AG04450 (cell line): ENCODE measurements at regions not wholly inside any gene's neighbourhood (a gene's known extent, or its start where the extent isn't known, plus 50 kb on each side); places are given as distances from the start of the nearest gene placed in this dataset.

Experiments used
- CTCF ChIA-PET: fragments of 300-600, 350-600 bp; formaldehyde crosslinking; extraction: SDS; loops from one replicate; lab custom pipeline; 2022; ENCODE audit warnings: antibody characterized with exemption, inconsistent platforms; lab: Charles Lee
- POLR2A ChIA-PET: fragments of 350-600 bp; formaldehyde crosslinking; extraction: SDS; loops from one replicate; lab custom pipeline; 2021; ENCODE audit warnings: antibody characterized with exemption, inconsistent platforms; lab: Yijun Ruan, JAX
- DNase-seq: peaks from one replicate; pipeline ENCODE4 v3.0.0-alpha.2; 2011; ENCODE audit warnings: low read depth, low spot score
- H3K27ac ChIP-seq: one replicate; pipeline ENCODE4 v1.5.1; 2012; ENCODE audit warnings: low read depth, low read length, control low read depth
- H3K27me3 ChIP-seq: one replicate; pipeline ENCODE4 v1.6.0; 2012; ENCODE audit warnings: low read length; ENCODE audit not compliant: control insufficient read depth, insufficient read depth
- H3K4me3 ChIP-seq: 2 replicates; pipeline ENCODE4 v1.5.1; 2011; ENCODE audit warnings: mild to moderate bottlenecking, low read depth, low read length, control low read depth
- H3K9me3 ChIP-seq: 2 replicates; pipeline ENCODE4 v1.5.1; 2012; ENCODE audit warnings: low read length; ENCODE audit not compliant: control insufficient read depth, insufficient read depth
- TF ChIP-seq, protein P1 (sequence below): IDR thresholded peaks from 2 replicates; pipeline ENCODE4 v1.5.1; 2011; ENCODE audit warnings: low read depth, low read length, control low read depth, inconsistent platforms

DNA sequence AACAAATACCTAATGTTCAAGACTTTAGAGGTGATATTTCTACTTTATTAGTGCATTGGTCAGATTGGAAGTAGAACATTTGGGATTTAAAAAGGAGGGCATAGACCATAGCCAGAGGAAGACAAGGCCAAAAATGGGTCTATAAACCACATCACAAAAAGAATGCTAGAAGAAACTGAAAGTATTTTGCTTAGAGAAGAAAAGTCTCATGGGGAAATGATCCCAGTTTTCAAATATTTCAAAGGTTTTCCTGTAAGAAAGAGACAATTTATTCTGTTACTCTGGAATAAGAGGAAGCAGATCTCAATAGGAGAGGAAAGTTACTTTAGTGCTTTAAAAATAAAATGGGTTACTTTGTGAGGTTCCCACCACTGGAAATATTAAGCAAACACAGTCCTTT lies 341.4 kb downstream of the TNS1 start:
- Histone ChIP-seq H3K9me3 (no peaks in the 10 kb centered on the region), H3K4me3 (no peak overlapping the region), H3K27me3 (peaks cover 8% of the 10 kb centered on the region), H3K27ac (no peak overlapping the region)
- TF ChIP-seq, protein P1, sequence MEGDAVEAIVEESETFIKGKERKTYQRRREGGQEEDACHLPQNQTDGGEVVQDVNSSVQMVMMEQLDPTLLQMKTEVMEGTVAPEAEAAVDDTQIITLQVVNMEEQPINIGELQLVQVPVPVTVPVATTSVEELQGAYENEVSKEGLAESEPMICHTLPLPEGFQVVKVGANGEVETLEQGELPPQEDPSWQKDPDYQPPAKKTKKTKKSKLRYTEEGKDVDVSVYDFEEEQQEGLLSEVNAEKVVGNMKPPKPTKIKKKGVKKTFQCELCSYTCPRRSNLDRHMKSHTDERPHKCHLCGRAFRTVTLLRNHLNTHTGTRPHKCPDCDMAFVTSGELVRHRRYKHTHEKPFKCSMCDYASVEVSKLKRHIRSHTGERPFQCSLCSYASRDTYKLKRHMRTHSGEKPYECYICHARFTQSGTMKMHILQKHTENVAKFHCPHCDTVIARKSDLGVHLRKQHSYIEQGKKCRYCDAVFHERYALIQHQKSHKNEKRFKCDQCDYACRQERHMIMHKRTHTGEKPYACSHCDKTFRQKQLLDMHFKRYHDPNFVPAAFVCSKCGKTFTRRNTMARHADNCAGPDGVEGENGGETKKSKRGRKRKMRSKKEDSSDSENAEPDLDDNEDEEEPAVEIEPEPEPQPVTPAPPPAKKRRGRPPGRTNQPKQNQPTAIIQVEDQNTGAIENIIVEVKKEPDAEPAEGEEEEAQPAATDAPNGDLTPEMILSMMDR = no peak
- POLR2A ChIA-PET = no interaction called here
- DNase-seq = no peak
- CTCF ChIA-PET = no interaction called here

DNA sequence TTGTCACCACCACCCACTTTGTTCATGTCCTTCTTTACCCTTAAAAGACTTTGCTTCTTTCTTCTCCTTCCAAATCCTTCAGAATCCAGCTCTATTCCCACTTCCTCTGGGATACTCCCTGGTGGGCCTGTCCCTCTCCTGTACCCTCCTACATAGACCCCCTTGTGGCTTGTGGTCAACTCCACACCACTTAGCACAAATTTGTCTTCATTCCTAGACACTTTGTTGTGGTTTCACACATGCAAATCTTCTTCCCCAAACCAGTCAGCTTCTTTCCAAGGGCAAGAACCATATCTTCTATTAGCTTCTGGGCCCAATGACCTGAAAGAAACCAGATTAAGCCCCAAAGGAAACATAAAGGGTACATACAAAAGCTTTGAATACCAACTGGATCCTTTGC lies 342.4 kb downstream of the TNS1 start:
- CTCF ChIA-PET = interaction anchor here (1.2 kb wide), 1 partner anchor 10 kb away, joined by 7 read pairs; no protein-coding TSS in a partner anchor

DNA sequence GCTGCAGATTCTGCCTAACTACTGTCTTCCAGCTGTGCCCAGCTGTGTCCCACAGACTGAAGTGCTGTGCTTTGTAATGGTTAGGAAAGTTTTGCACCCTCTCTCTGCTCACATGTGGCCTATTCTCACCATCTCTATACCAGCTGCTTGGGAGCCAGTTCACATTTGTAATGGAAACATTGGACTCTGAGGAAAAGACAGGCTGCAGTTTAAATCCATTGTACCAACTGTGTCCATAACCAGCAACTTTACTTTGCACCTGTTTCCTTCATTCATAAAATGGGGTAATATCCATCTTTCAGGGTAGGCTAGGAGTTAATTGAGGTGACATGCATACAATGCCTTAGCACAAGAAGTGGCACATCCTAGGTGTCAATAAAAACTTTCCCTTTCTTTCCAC lies 344.0 kb downstream of the TNS1 start:
- Histone ChIP-seq H3K4me3 (no peak overlapping the region), H3K9me3 (no peaks in the 10 kb centered on the region), H3K27ac (no peak overlapping the region), H3K27me3 (peaks cover 8% of the 10 kb centered on the region)
- no peak for DNase-seq
- ChIA-PET POLR2A (no interaction called here), CTCF (interaction anchor here (1.4 kb wide), 1 partner anchor 8 kb away, joined by 3 read pairs; no protein-coding TSS in a partner anchor)
- TF ChIP-seq, protein P1 = no peak

More for the DNA sequence above, 342.4 kb downstream of the TNS1 start:
- no peak for DNase-seq
- Histone ChIP-seq H3K4me3 (no peak overlapping the region), H3K9me3 (no peaks in the 10 kb centered on the region), H3K27ac (no peak overlapping the region), H3K27me3 (peaks cover 8% of the 10 kb centered on the region)
- POLR2A ChIA-PET = interaction anchor here (0.5 kb wide), 1 partner anchor 299 kb away, joined by 7 read pairs; no protein-coding TSS in a partner anchor
- TF ChIP-seq, protein P1 = no peak

DNA sequence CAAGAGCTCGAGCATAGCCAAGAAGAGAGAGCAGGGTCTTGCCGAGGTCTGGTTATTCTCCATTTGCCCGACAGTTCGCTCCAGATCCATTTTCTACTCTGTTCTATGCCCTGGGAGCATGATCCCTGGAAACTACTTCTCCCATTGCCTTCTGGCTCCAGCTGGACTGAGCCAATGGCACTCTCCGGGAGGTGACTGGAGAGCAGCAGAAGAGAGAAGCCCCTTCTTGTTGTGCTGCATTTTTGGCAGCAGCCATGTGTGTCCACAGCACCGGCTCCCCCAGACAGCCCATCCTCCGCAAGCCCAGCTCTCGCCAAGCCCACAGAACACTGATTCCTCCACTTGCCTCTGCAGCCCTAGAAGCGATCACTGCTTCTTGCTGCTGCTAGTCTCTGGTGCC lies 345.5 kb downstream of the TNS1 start:
- no peak overlapping the region for H3K27ac ChIP-seq
- H3K4me3 ChIP-seq = no peak overlapping the region
- no peaks in the 10 kb centered on the region for H3K9me3 ChIP-seq
- H3K27me3 ChIP-seq = peaks cover 8% of the 10 kb centered on the region
- TF ChIP-seq, protein P1 = no peak
- ChIA-PET POLR2A (no interaction called here), CTCF (no interaction called here)
- no peak for DNase-seq

DNA sequence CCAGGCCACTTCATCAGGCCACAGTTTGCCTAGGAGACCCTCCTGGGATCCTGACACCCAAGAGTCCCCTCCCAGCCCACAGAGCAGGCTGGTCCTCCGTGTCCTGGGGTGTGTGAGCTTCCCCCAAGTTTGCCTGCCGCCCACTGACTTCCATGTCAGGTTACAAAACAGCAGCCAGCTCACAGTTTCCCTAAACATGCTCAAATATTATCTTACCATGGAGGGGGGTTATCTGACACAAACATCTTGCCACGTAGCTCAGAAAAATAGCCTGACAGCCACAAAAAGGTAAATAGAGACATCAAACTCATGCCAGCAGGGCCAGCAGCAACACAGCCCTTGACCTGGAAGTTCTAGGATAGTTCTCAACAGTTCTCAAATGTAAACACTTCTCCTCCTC lies 346.5 kb downstream of the TNS1 start:
- no peak overlapping the region for H3K27ac ChIP-seq
- H3K4me3 ChIP-seq = no peak overlapping the region
- no peak for DNase-seq
- ChIA-PET CTCF (no interaction called here), POLR2A (interaction anchor here (1.3 kb wide), 1 partner anchor 11 kb away, joined by 4 read pairs; no protein-coding TSS in a partner anchor)
- H3K9me3 ChIP-seq = no peaks in the 10 kb centered on the region
- TF ChIP-seq, protein P1 = no peak
- H3K27me3 ChIP-seq = peaks cover 8% of the 10 kb centered on the region
